ENCODE measurements at regions not wholly inside any gene's neighbourhood (a gene's known extent, or its start where the extent isn't known, plus 50 kb on each side); places are given as distances from the start of the nearest gene placed in this dataset.

DNA sequence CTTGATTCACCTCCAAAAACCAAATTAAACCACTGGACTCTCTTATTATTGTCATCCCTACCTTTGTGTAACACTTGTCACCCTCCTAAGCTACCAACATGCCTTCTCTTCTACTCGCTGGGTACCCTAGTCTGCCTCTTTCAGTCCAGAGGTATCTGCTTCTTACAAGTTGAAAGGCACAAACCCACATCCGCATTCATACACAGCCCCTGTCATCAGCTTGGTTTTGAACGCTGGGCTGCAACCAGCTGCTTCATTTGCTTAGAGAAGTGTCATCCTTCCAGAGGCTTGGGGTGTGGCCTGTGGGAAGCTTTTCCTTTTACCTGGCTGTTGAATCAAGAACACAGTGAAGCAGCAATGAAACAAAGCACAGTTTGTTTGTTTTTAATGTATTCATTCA is 138.8 kb upstream of the WWC1 start:
- TF ChIP-seq ZMAT3 (CRISPR knock-in tag; conservative IDR thresholded peaks at IDR 0.05) (no peak), ZFYVE20 (CRISPR knock-in tag; IDR thresholded peaks at IDR 0.05; ENCODE audit: borderline replicate concordance, low read depth) (no peak), SP1 (IDR thresholded peaks at IDR 0.05) (no peak), SP1 (CRISPR knock-in tag; IDR thresholded peaks at IDR 0.05) (no peak), KDM5A (IDR thresholded peaks at IDR 0.05; ENCODE audit: borderline replicate concordance, low read length) (no peak)
- TF ChIP-seq, protein P1, sequence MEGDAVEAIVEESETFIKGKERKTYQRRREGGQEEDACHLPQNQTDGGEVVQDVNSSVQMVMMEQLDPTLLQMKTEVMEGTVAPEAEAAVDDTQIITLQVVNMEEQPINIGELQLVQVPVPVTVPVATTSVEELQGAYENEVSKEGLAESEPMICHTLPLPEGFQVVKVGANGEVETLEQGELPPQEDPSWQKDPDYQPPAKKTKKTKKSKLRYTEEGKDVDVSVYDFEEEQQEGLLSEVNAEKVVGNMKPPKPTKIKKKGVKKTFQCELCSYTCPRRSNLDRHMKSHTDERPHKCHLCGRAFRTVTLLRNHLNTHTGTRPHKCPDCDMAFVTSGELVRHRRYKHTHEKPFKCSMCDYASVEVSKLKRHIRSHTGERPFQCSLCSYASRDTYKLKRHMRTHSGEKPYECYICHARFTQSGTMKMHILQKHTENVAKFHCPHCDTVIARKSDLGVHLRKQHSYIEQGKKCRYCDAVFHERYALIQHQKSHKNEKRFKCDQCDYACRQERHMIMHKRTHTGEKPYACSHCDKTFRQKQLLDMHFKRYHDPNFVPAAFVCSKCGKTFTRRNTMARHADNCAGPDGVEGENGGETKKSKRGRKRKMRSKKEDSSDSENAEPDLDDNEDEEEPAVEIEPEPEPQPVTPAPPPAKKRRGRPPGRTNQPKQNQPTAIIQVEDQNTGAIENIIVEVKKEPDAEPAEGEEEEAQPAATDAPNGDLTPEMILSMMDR (CRISPR knock-in tag; IDR thresholded peaks at IDR 0.05), result no peak
